ENCODE measurements at regions not wholly inside any gene's neighbourhood (a gene's known extent, or its start where the extent isn't known, plus 50 kb on each side); places are given as distances from the start of the nearest gene placed in this dataset.

GRCh38 chr10:44183667-44184632 lies 200.9 kb downstream of the CXCL12 start:
- TF ChIP-seq CTCF (IDR thresholded peaks at IDR 0.05; ENCODE audit: low read depth, low read length, missing control alignments): no peak
- DNase-seq (ENCODE audit: low read depth): no peak
- no peak overlapping the region for H3K4me3 ChIP-seq (ENCODE audit: low read depth, low read length)

GRCh38 chr10:44182909-44183308 lies 202.0 kb downstream of the CXCL12 start:
- H3K4me3 ChIP-seq (ENCODE audit: low read depth, low read length): no peak overlapping the region
- no peak for TF ChIP-seq CTCF (IDR thresholded peaks at IDR 0.05; ENCODE audit: low read depth, low read length, missing control alignments)
- no peak for DNase-seq (ENCODE audit: low read depth)

- no peak for DNase-seq (ENCODE audit: low read depth)
- no peak overlapping the region for H3K4me3 ChIP-seq (ENCODE audit: low read depth, low read length)
- no peak for TF ChIP-seq CTCF (IDR thresholded peaks at IDR 0.05; ENCODE audit: low read depth, low read length, missing control alignments)
These were observed 204.4 kb downstream of the CXCL12 start for GRCh38 chr10:44180321-44181168.

GRCh38 chr10:44178856-44179255 lies 206.0 kb downstream of the CXCL12 start:
- H3K4me3 ChIP-seq (ENCODE audit: low read depth, low read length): no peak overlapping the region
- TF ChIP-seq CTCF (IDR thresholded peaks at IDR 0.05; ENCODE audit: low read depth, low read length, missing control alignments): no peak

GRCh38 chr10:44178281-44178680 lies 206.6 kb downstream of the CXCL12 start:
- TF ChIP-seq CTCF (IDR thresholded peaks at IDR 0.05; ENCODE audit: low read depth, low read length, missing control alignments): no peak
- DNase-seq (ENCODE audit: low read depth): no peak
- no peak overlapping the region for H3K4me3 ChIP-seq (ENCODE audit: low read depth, low read length)

More at GRCh38 chr10:44178856-44179255, 206.0 kb downstream of the CXCL12 start:
- DNase-seq (ENCODE audit: low read depth): no peak

- no peak for DNase-seq (ENCODE audit: low read depth)
- TF ChIP-seq CTCF (IDR thresholded peaks at IDR 0.05; ENCODE audit: low read depth, low read length, missing control alignments): no peak
- no peak overlapping the region for H3K4me3 ChIP-seq (ENCODE audit: low read depth, low read length)
These were observed 207.3 kb downstream of the CXCL12 start for GRCh38 chr10:44177610-44178009.

All from GM12864 (cell line).